Nephron (organoid): ENCODE measurements at regions not wholly inside any gene's neighbourhood (a gene's known extent, or its start where the extent isn't known, plus 50 kb on each side); places are given as distances from the start of the nearest gene placed in this dataset.

Source experiments
- H3K27ac Mint-ChIP-seq, 3 experiments: 2 replicates each; pipeline ENCODE4 v1.8.0; 2020; ENCODE audit warnings: mixed read lengths in 3 of 3, mild to moderate bottlenecking in 2 of 3, moderate library complexity in 1 of 3
- H3K27me3 Mint-ChIP-seq: 2 replicates; pipeline ENCODE4 v1.8.0; 2021; ENCODE audit warnings: low read depth, mild to moderate bottlenecking, moderate library complexity, mixed read lengths
- H3K36me3 Mint-ChIP-seq: 2 replicates; pipeline ENCODE4 v1.8.0; 2020; ENCODE audit warnings: low read depth, mixed read lengths
- H3K4me1 Mint-ChIP-seq: 2 replicates; pipeline ENCODE4 v1.8.0; 2020; ENCODE audit warnings: mixed read lengths
- H3K4me3 Mint-ChIP-seq, 3 experiments: 2 replicates each; pipeline ENCODE4 v1.8.0; 2020; ENCODE audit warnings: mild to moderate bottlenecking in 3 of 3, mixed read lengths in 3 of 3, moderate library complexity in 2 of 3
- H3K9me3 Mint-ChIP-seq: 2 replicates; pipeline ENCODE4 v1.8.0; 2020; ENCODE audit warnings: mixed read lengths
- CTCF ChIP-seq, 3 experiments: fragments of 200-600 bp; sonication (generic); IDR thresholded peaks; one replicate each; pipeline ENCODE4 v1.5.0; 2021; ENCODE audit warnings: antibody characterized with exemption in 3 of 3; ENCODE audit not compliant: unreplicated experiment in 3 of 3

GRCh38 chr6:55968926-55969325 lies 93.5 kb upstream of the BMP5 start:
- no peaks in the 10 kb centered on the region for H3K36me3 Mint-ChIP-seq
- peaks cover 5% of the 10 kb centered on the region for H3K9me3 Mint-ChIP-seq
- no peak for TF ChIP-seq CTCF (IDR thresholded peaks at IDR 0.05; ENCODE audit: unreplicated experiment in 3 of 3)
- peaks cover 15% of the 10 kb centered on the region for H3K4me1 Mint-ChIP-seq
- H3K4me3 Mint-ChIP-seq, result no peak overlapping the region
- no peaks in the 10 kb centered on the region for H3K27me3 Mint-ChIP-seq
- peak overlapping the region in 1 of 3 experiments; percentile 48 for H3K27ac Mint-ChIP-seq

- no peak for TF ChIP-seq CTCF (IDR thresholded peaks at IDR 0.05; ENCODE audit: unreplicated experiment in 3 of 3)
- H3K4me3 Mint-ChIP-seq, result no peak overlapping the region
- no peak overlapping the region for H3K27ac Mint-ChIP-seq
Measured at GRCh38 chr6:55964136-55964535, 88.7 kb upstream of the BMP5 start.

GRCh38 chr6:55963301-55963700 lies 87.9 kb upstream of the BMP5 start:
- H3K4me1 Mint-ChIP-seq, result peaks cover 1% of the 10 kb centered on the region
- H3K9me3 Mint-ChIP-seq, result no peaks in the 10 kb centered on the region
- no peak overlapping the region for H3K4me3 Mint-ChIP-seq
- H3K36me3 Mint-ChIP-seq, result no peaks in the 10 kb centered on the region
- H3K27ac Mint-ChIP-seq, result no peak overlapping the region
- no peaks in the 10 kb centered on the region for H3K27me3 Mint-ChIP-seq
- no peak for TF ChIP-seq CTCF (IDR thresholded peaks at IDR 0.05; ENCODE audit: unreplicated experiment in 3 of 3)

More at GRCh38 chr6:55964136-55964535, 88.7 kb upstream of the BMP5 start:
- no peaks in the 10 kb centered on the region for H3K9me3 Mint-ChIP-seq
- H3K4me1 Mint-ChIP-seq, result peaks cover 5% of the 10 kb centered on the region
- H3K36me3 Mint-ChIP-seq, result no peaks in the 10 kb centered on the region
- no peaks in the 10 kb centered on the region for H3K27me3 Mint-ChIP-seq

- Mint-ChIP-seq H3K9me3 (no peaks in the 10 kb centered on the region), H3K4me1 (peaks cover 14% of the 10 kb centered on the region), H3K27me3 (no peaks in the 10 kb centered on the region), H3K36me3 (no peaks in the 10 kb centered on the region), H3K27ac (no peak overlapping the region), H3K4me3 (no peak overlapping the region)
- TF ChIP-seq CTCF (IDR thresholded peaks at IDR 0.05; ENCODE audit: unreplicated experiment in 3 of 3), result no peak
Measured at GRCh38 chr6:55960344-55960743, 85.0 kb upstream of the BMP5 start.

- H3K9me3 Mint-ChIP-seq, result no peaks in the 10 kb centered on the region
- H3K27ac Mint-ChIP-seq, result no peak overlapping the region
- peaks cover 14% of the 10 kb centered on the region for H3K4me1 Mint-ChIP-seq
- TF ChIP-seq CTCF (IDR thresholded peaks at IDR 0.05; ENCODE audit: unreplicated experiment in 3 of 3), result no peak
- no peaks in the 10 kb centered on the region for H3K27me3 Mint-ChIP-seq
- no peaks in the 10 kb centered on the region for H3K36me3 Mint-ChIP-seq
- no peak overlapping the region for H3K4me3 Mint-ChIP-seq
Measured at GRCh38 chr6:55958790-55959189, 83.4 kb upstream of the BMP5 start.

- no peak overlapping the region for H3K4me3 Mint-ChIP-seq
- peaks cover 20% of the 10 kb centered on the region for H3K4me1 Mint-ChIP-seq
- no peaks in the 10 kb centered on the region for H3K9me3 Mint-ChIP-seq
- no peaks in the 10 kb centered on the region for H3K27me3 Mint-ChIP-seq
- TF ChIP-seq CTCF (IDR thresholded peaks at IDR 0.05; ENCODE audit: unreplicated experiment in 3 of 3), result no peak
- H3K27ac Mint-ChIP-seq, result peak overlapping the region in 2 of 3 experiments; percentile 6 to 22
- H3K36me3 Mint-ChIP-seq, result no peaks in the 10 kb centered on the region
Measured at GRCh38 chr6:55957961-55958422, 82.6 kb upstream of the BMP5 start.
